Tibial nerve (tissue), 3 donors: ENCODE measurements at regions not wholly inside any gene's neighbourhood (a gene's known extent, or its start where the extent isn't known, plus 50 kb on each side); places are given as distances from the start of the nearest gene placed in this dataset.

Experiments
- POLR2A ChIP-seq, 2 donors: fragments of 450-650 bp; IDR thresholded peaks; one replicate each; pipeline ENCODE4 v1.6.1; 2017; ENCODE audit warnings: antibody characterized with exemption in 2 of 2, mild to moderate bottlenecking in 2 of 2, moderate library complexity in 2 of 2
- TF ChIP-seq, protein P1 (sequence below), 5 experiments: fragments of 200-600 bp in 3 of 5; fragments of 450-650 bp in 2 of 5; sonication (generic) in 3 of 5; IDR thresholded peaks; one replicate each; pipeline ENCODE4 v1.5.1; 2016 to 2019; ENCODE audit warnings: antibody characterized with exemption in 5 of 5, mild to moderate bottlenecking in 3 of 5, moderate library complexity in 2 of 5

DNA sequence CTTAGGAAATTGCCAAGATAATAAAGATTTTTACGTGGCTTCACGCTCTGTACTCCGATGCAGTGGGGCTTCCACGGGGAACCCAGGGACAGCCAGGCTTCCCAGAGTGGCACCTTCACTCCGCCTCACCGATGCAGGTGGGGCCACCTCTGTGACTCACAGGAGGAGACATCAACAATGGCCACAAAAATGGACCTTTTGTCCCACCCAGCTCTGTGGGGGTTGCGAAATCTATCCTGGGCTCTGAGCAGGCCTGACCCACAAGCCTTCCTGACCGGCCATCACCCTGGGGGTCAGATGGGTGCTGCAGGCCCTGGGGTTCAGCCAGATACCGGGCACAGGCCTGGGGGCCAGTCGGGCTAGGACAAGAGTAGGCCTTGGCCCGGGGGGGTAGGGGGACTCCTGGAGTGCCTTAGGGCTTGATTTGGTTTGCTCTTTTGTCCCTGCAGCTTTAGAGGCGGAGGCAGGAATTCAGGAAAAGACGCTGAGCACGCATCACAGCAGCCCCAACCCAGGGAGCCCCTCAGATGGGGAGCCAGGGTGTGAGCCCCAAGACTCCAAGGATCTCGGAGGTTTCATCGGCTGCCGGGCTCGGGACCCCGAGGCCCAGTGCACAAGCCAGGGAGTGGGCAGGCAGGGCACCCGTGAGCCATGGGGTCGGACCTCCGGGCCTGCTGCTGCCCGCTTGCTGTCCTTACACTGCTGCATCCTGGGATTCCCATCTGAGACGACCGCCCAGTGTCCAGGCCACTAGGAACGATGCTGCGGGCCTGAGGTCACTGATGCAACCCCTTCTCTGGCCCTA lies 136.5 kb upstream of the NKX1-1 start:
- TF ChIP-seq POLR2A (IDR thresholded peaks at IDR 0.05), result no peak
- TF ChIP-seq, protein P1, sequence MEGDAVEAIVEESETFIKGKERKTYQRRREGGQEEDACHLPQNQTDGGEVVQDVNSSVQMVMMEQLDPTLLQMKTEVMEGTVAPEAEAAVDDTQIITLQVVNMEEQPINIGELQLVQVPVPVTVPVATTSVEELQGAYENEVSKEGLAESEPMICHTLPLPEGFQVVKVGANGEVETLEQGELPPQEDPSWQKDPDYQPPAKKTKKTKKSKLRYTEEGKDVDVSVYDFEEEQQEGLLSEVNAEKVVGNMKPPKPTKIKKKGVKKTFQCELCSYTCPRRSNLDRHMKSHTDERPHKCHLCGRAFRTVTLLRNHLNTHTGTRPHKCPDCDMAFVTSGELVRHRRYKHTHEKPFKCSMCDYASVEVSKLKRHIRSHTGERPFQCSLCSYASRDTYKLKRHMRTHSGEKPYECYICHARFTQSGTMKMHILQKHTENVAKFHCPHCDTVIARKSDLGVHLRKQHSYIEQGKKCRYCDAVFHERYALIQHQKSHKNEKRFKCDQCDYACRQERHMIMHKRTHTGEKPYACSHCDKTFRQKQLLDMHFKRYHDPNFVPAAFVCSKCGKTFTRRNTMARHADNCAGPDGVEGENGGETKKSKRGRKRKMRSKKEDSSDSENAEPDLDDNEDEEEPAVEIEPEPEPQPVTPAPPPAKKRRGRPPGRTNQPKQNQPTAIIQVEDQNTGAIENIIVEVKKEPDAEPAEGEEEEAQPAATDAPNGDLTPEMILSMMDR (IDR thresholded peaks at IDR 0.05), result no peak
